HEK293T (cell line): ENCODE measurements at regions not wholly inside any gene's neighbourhood (a gene's known extent, or its start where the extent isn't known, plus 50 kb on each side); places are given as distances from the start of the nearest gene placed in this dataset.

Experiments
- ARNT ChIP-seq: fragments of 450-650 bp; IDR thresholded peaks from 2 replicates; pipeline ENCODE4 v1.6.1; 2017; ENCODE audit warnings: mild to moderate bottlenecking
- BHLHE40 ChIP-seq: fragments of 450-650 bp; IDR thresholded peaks from 2 replicates; pipeline ENCODE4 v1.6.1; 2016; ENCODE audit warnings: mild to moderate bottlenecking, moderate library complexity, borderline replicate concordance
- CTBP1 ChIP-seq: fragments of 450-650 bp; IDR thresholded peaks from 2 replicates; pipeline ENCODE4 v1.6.1; 2016; ENCODE audit warnings: borderline replicate concordance
- ELF4 ChIP-seq: fragments of 450-650 bp; IDR thresholded peaks from 2 replicates; pipeline ENCODE4 v1.6.1; 2017; ENCODE audit warnings: antibody characterized with exemption
- FOXA1 ChIP-seq: fragments of 450-650 bp; IDR thresholded peaks from 2 replicates; pipeline ENCODE4 v1.6.1; 2016; ENCODE audit warnings: mild to moderate bottlenecking
- FOXK2 ChIP-seq: fragments of 450-650 bp; IDR thresholded peaks from 2 replicates; pipeline ENCODE4 v1.6.1; 2016; ENCODE audit warnings: mild to moderate bottlenecking
- FOXM1 ChIP-seq: fragments of 450-650 bp; IDR thresholded peaks from 2 replicates; pipeline ENCODE4 v1.6.1; 2017; ENCODE audit warnings: mild to moderate bottlenecking, borderline replicate concordance
- HDGF ChIP-seq: fragments of 450-650 bp; IDR thresholded peaks from 2 replicates; pipeline ENCODE4 v1.6.1; 2017; ENCODE audit warnings: antibody characterized with exemption, borderline replicate concordance
- LEF1 ChIP-seq: fragments of 450-650 bp; IDR thresholded peaks from 2 replicates; pipeline ENCODE4 v1.6.1; 2017; ENCODE audit warnings: mild to moderate bottlenecking, borderline replicate concordance
- SP1 ChIP-seq: fragments of 450-650 bp; IDR thresholded peaks from 2 replicates; pipeline ENCODE4 v1.6.1; 2017
- SUZ12 ChIP-seq: fragments of 450-650 bp; IDR thresholded peaks from 2 replicates; pipeline ENCODE4 v1.6.1; 2016; ENCODE audit warnings: mild to moderate bottlenecking
- TARDBP ChIP-seq: fragments of 450-650 bp; IDR thresholded peaks from 2 replicates; pipeline ENCODE4 v1.6.1; 2016

- no peak for TF ChIP-seq CTBP1
- no peak for TF ChIP-seq LEF1
- TF ChIP-seq HDGF, result no peak
- TF ChIP-seq SP1, result no peak
- TF ChIP-seq TARDBP, result no peak
- no peak for TF ChIP-seq ELF4
- no peak for TF ChIP-seq SUZ12
- no peak for TF ChIP-seq FOXM1
- no peak for TF ChIP-seq BHLHE40
- no peak for TF ChIP-seq FOXK2
- TF ChIP-seq FOXA1, result no peak
- no peak for TF ChIP-seq ARNT
Measured at GRCh38 chr22:46052331-46052771, 75.4 kb upstream of the WNT7B start.
